A673 (cell line): ENCODE measurements at regions not wholly inside any gene's neighbourhood (a gene's known extent, or its start where the extent isn't known, plus 50 kb on each side); places are given as distances from the start of the nearest gene placed in this dataset.

ENCODE experiments used
- BruUV-seq: library from RNA; stranded (reverse); fragments of 400-500 nt; replicated peaks from 2 replicates; lab custom pipeline; 2021; lab: Mats Ljungman, UMichigan
- CTCF ChIA-PET: fragments of 300-600 bp; sonication (Branson Sonifier 250); formaldehyde crosslinking; loops from one replicate; lab custom pipeline; 2022; ENCODE audit warnings: antibody characterized with exemption; lab: Charles Lee
- POLR2A ChIA-PET: fragments of 300-600 bp; sonication (Branson Sonifier 250); formaldehyde crosslinking; loops from one replicate; lab custom pipeline; 2022; ENCODE audit warnings: antibody characterized with exemption; ENCODE audit not compliant: low non-redundant PET; lab: Charles Lee
- DNase-seq: peaks from one replicate; pipeline ENCODE4 v3.0.0-alpha.2; 2015; ENCODE audit warnings: low spot score
- H3K27ac ChIP-seq: fragments of 200-600 bp; sonication (generic); 2 replicates; pipeline ENCODE4 v1.5.1; 2016; ENCODE audit warnings: mixed run types, low read depth, mild to moderate bottlenecking, mixed read lengths, antibody characterized with exemption, low read length; ENCODE audit not compliant: poor library complexity, severe bottlenecking
- H3K27me3 ChIP-seq: fragments of 200-600 bp; sonication (generic); replicated peaks from 2 replicates; pipeline ENCODE4 v1.6.1; 2017; ENCODE audit warnings: mixed run types, low read depth, mild to moderate bottlenecking, mixed read lengths, antibody characterized with exemption, low read length; ENCODE audit not compliant: insufficient read depth, poor library complexity
- H3K36me3 ChIP-seq: fragments of 200-600 bp; sonication (generic); 2 replicates; pipeline ENCODE4 v1.6.1; 2016; ENCODE audit warnings: mixed run types, mild to moderate bottlenecking, mixed read lengths, antibody characterized with exemption, low read length; ENCODE audit not compliant: insufficient read depth, poor library complexity, severe bottlenecking
- H3K4me1 ChIP-seq: fragments of 200-600 bp; sonication (generic); 2 replicates; pipeline ENCODE4 v1.6.1; 2017; ENCODE audit warnings: mixed run types, mild to moderate bottlenecking, mixed read lengths, antibody characterized with exemption, low read length; ENCODE audit not compliant: insufficient read depth, poor library complexity, severe bottlenecking
- H3K4me3 ChIP-seq: fragments of 200-600 bp; sonication (generic); 2 replicates; pipeline ENCODE4 v1.5.1; 2016; ENCODE audit warnings: low read depth, mixed run types, mild to moderate bottlenecking, mixed read lengths, low read length; ENCODE audit not compliant: poor library complexity, severe bottlenecking
- H3K9me3 ChIP-seq: fragments of 200-600 bp; sonication (generic); 2 replicates; pipeline ENCODE4 v1.6.1; 2016; ENCODE audit warnings: mixed run types, low read depth, mild to moderate bottlenecking, mixed read lengths, antibody characterized with exemption, low read length; ENCODE audit not compliant: poor library complexity, severe bottlenecking
- CTCF ChIP-seq: fragments of 300-800, 200-600 bp; sonication (generic); conservative IDR thresholded peaks from 2 replicates; pipeline ENCODE4 v1.5.1; 2017; ENCODE audit warnings: low read depth, mild to moderate bottlenecking, antibody characterized with exemption, low read length, moderate library complexity, mixed read lengths
- EZH2 ChIP-seq: fragments of 200-600 bp; sonication (generic); IDR thresholded peaks from 2 replicates; pipeline ENCODE4 v1.6.1; 2017; ENCODE audit warnings: borderline replicate concordance, low read depth, mild to moderate bottlenecking, mixed read lengths, antibody characterized with exemption, low read length; ENCODE audit not compliant: poor library complexity, severe bottlenecking
- intact Hi-C: fragments of 100-400 bp; cut with micrococcal nuclease; formaldehyde crosslinking; loops from one replicate; pipeline ENCODE4 v1.10.0; 2022; ENCODE audit not compliant: unreplicated experiment

GRCh38 chr11:80815752-80816453 lies 1375.1 kb upstream of the TENM4 start:
- CTCF ChIA-PET = no interaction called here
- Histone ChIP-seq H3K36me3 (no peaks in the 10 kb centered on the region), H3K9me3 (no peaks in the 10 kb centered on the region), H3K4me3 (no peak overlapping the region), H3K27me3 (no peaks in the 10 kb centered on the region), H3K4me1 (peaks cover 26% of the 10 kb centered on the region), H3K27ac (peak overlapping the region; percentile 49)
- TF ChIP-seq CTCF = no peak
- TF ChIP-seq EZH2 = no peak
- peak; percentile 83 for DNase-seq
- POLR2A ChIA-PET = no interaction called here
- intact Hi-C loops = no loop called here
- BruUV-seq = no TSS peak

- POLR2A ChIA-PET = no interaction called here
- BruUV-seq = no TSS peak
- TF ChIP-seq EZH2 (no peak), CTCF (no peak)
Observed at GRCh38 chr11:80814813-80815212, 1374.0 kb upstream of the TENM4 start.

GRCh38 chr11:80810695-80811094 lies 1369.9 kb upstream of the TENM4 start:
- Histone ChIP-seq H3K4me3 (no peak overlapping the region), H3K9me3 (no peaks in the 10 kb centered on the region), H3K27me3 (no peaks in the 10 kb centered on the region), H3K27ac (no peak overlapping the region), H3K36me3 (no peaks in the 10 kb centered on the region), H3K4me1 (peaks cover 12% of the 10 kb centered on the region)
- BruUV-seq = no TSS peak
- DNase-seq = no peak
- ChIA-PET POLR2A (no interaction called here), CTCF (no interaction called here)
- intact Hi-C loops = no loop called here
- TF ChIP-seq EZH2 = no peak
- no peak for TF ChIP-seq CTCF

More at GRCh38 chr11:80814813-80815212, 1374.0 kb upstream of the TENM4 start:
- Histone ChIP-seq H3K27ac (no peak overlapping the region), H3K36me3 (no peaks in the 10 kb centered on the region), H3K9me3 (no peaks in the 10 kb centered on the region), H3K27me3 (no peaks in the 10 kb centered on the region), H3K4me1 (peaks cover 26% of the 10 kb centered on the region), H3K4me3 (no peak overlapping the region)
- intact Hi-C loops = no loop called here
- DNase-seq = no peak
- CTCF ChIA-PET = no interaction called here
